ENCODE measurements at regions not wholly inside any gene's neighbourhood (a gene's known extent, or its start where the extent isn't known, plus 50 kb on each side); places are given as distances from the start of the nearest gene placed in this dataset.
A peak's percentile ranks its signal among the peaks of the same experiment; 100 is the strongest.

- DNase-seq (ENCODE audit: extremely low read depth, low read depth) = no peak
- no peak for TF ChIP-seq CTCF (IDR thresholded peaks at IDR 0.05; ENCODE audit: low read depth, low read length, missing control alignments)
- H3K4me3 ChIP-seq (replicated peaks; ENCODE audit: low read depth, low read length) = no peak overlapping the region
Observed at GRCh38 chr3:67846166-67846565, 191.8 kb upstream of the SUCLG2 start.

DNA sequence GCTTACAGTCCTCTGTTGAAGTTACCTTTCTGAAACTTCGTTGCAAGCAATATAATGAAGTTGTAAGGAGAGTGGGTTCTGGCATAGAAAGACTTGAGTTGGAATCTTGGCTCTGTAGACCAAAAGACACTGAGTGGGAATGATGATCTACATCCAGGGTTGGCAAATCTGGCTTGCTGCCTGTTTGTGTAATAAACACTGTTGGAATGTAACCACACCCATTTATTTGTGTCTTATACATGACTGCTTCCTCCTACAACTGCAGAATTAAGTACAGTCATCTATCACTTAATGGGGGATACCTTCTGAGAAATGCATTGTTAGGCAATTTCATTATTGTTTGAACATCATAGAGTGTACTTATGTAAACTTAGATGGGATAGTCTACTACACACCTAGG is 178.4 kb upstream of the SUCLG2 start:
- DNase-seq (ENCODE audit: extremely low read depth, low read depth) = no peak
- TF ChIP-seq CTCF (IDR thresholded peaks at IDR 0.05; ENCODE audit: low read depth, low read length, missing control alignments) = no peak
- H3K4me3 ChIP-seq (replicated peaks; ENCODE audit: low read depth, low read length) = no peak overlapping the region

DNA sequence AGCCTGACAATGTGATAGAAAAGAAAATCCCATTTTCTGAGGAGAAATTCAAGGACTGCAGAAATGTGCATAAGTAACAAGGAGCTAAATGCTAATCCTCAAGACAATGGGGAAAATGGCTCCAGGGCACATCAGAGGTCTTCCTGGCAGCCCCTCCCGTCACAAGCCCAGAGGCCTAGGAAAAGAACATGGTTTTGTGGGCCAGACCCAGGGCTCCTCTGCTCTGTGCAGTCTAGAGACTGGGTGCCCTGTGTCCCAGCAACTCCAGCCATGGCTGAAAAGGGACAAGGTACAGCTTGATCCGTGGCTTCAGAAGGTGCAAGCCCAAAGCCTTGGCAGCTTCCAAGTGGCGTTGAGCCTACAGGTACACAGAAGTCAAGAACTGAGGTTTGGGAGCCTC is 176.8 kb upstream of the SUCLG2 start:
- H3K4me3 ChIP-seq (replicated peaks; ENCODE audit: low read depth, low read length) = no peak overlapping the region
- DNase-seq (ENCODE audit: extremely low read depth, low read depth) = no peak
- TF ChIP-seq CTCF (IDR thresholded peaks at IDR 0.05; ENCODE audit: low read depth, low read length, missing control alignments) = no peak

DNA sequence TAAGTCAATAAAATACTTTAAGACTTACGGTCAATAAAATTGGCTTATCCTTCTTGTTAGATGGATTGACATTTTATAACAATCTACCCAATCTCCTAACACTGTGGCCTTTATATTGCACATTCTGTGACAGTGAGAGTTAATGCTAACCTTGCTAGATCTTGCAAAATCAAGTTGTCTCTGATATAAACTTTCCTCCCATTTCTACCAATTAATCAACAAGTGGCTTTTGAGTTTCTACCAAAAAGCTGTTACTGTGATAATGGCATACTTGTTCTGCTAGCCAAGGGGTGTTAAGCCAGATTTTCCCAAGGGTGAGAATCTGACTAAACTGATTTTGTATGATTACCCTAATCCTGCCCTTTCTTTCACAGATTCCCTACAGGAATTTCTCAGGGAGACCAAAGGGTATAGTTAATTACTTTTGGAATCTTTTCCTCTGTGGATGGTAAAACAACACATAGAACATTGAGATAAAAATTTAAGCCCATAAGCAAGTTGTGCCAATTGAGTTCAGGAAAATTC is 174.1 kb upstream of the SUCLG2 start:
- DNase-seq (ENCODE audit: extremely low read depth, low read depth) = no peak
- H3K4me3 ChIP-seq (replicated peaks; ENCODE audit: low read depth, low read length) = no peak overlapping the region
- no peak for TF ChIP-seq CTCF (IDR thresholded peaks at IDR 0.05; ENCODE audit: low read depth, low read length, missing control alignments)

GRCh38 chr3:67821135-67821534 is 166.7 kb upstream of the SUCLG2 start:
- DNase-seq (ENCODE audit: extremely low read depth, low read depth) = no peak
- no peak overlapping the region for H3K4me3 ChIP-seq (replicated peaks; ENCODE audit: low read depth, low read length)
- TF ChIP-seq CTCF (IDR thresholded peaks at IDR 0.05; ENCODE audit: low read depth, low read length, missing control alignments) = no peak

GRCh38 chr3:67819447-67819846 is 165.0 kb upstream of the SUCLG2 start:
- H3K4me3 ChIP-seq (replicated peaks; ENCODE audit: low read depth, low read length) = no peak overlapping the region
- DNase-seq (ENCODE audit: extremely low read depth, low read depth) = no peak
- peak; percentile 7 for TF ChIP-seq CTCF (IDR thresholded peaks at IDR 0.05; ENCODE audit: low read depth, low read length, missing control alignments)

GRCh38 chr3:67809370-67809935 is 155.0 kb upstream of the SUCLG2 start:
- H3K4me3 ChIP-seq (replicated peaks; ENCODE audit: low read depth, low read length) = no peak overlapping the region
- no peak for TF ChIP-seq CTCF (IDR thresholded peaks at IDR 0.05; ENCODE audit: low read depth, low read length, missing control alignments)
- DNase-seq (ENCODE audit: extremely low read depth, low read depth) = no peak

All from HFF-Myc (cell line).